Endothelial cell of umbilical vein (primary cell): ENCODE measurements at regions not wholly inside any gene's neighbourhood (a gene's known extent, or its start where the extent isn't known, plus 50 kb on each side); places are given as distances from the start of the nearest gene placed in this dataset.

ENCODE experiments used
- EZH2 ChIP-seq: IDR thresholded peaks from 2 replicates; pipeline ENCODE4 v1.6.1; 2012; ENCODE audit warnings: borderline replicate concordance, low read depth, mild to moderate bottlenecking, moderate library complexity, low read length, inconsistent platforms; ENCODE audit not compliant: severe bottlenecking
- GATA2 ChIP-seq: IDR thresholded peaks from 2 replicates; pipeline ENCODE4 v1.7.0; 2011; ENCODE audit warnings: low read depth, mild to moderate bottlenecking, moderate library complexity, mixed read lengths, low read length; ENCODE audit not compliant: insufficient read length, insufficient read depth
- JUN ChIP-seq: IDR thresholded peaks from 2 replicates; pipeline ENCODE4 v1.6.1; 2011; ENCODE audit warnings: borderline replicate concordance, low read depth; ENCODE audit not compliant: insufficient read length, insufficient read depth
- POLR2A ChIP-seq: IDR thresholded peaks from 2 replicates; pipeline ENCODE4 v1.6.1; 2012; ENCODE audit warnings: low read depth, mild to moderate bottlenecking, control low read depth, low read length
- POLR2AphosphoS5 ChIP-seq: IDR thresholded peaks from 2 replicates; pipeline ENCODE4 v1.6.1; 2012; ENCODE audit warnings: low read depth, mild to moderate bottlenecking, control low read depth, low read length, moderate library complexity; ENCODE audit not compliant: insufficient read depth
- TF ChIP-seq, protein P1 (sequence below), 2 donors: IDR thresholded peaks; 1 replicate in 1 of 2; 2 replicates in 1 of 2; pipeline ENCODE4 v1.5.1; 2011; ENCODE audit warnings: low read length in 2 of 2, mild to moderate bottlenecking in 2 of 2, moderate library complexity in 2 of 2, control low read depth in 1 of 2, inconsistent platforms in 1 of 2, low read depth in 1 of 2; ENCODE audit not compliant: insufficient read depth in 1 of 2; ENCODE audit errors: extremely low read depth in 1 of 2
- TF ChIP-seq, protein P2 (sequence below): IDR thresholded peaks from 2 replicates; pipeline ENCODE4 v1.6.1; 2011; ENCODE audit not compliant: insufficient read depth, insufficient read length

DNA sequence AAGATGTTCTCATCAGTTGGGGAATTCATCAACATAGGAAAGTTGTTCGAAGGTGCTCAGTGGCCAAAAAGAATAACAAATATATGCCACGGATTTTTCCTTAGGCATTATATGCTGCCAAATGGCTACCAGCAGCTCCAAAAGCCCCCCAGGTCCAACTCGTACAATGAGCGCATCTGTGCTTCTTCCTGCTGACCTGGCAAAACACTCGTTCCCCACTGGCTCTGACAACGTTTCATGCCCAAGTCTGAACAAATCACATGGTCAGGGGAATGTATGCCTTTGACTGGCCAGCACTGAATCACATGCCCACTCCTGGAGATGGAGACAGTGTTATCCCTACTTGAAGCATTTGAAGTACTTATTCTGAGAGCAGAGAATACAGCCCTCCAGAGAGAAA, 59.9 kb upstream of the SPP1 start:
- TF ChIP-seq, protein P1, sequence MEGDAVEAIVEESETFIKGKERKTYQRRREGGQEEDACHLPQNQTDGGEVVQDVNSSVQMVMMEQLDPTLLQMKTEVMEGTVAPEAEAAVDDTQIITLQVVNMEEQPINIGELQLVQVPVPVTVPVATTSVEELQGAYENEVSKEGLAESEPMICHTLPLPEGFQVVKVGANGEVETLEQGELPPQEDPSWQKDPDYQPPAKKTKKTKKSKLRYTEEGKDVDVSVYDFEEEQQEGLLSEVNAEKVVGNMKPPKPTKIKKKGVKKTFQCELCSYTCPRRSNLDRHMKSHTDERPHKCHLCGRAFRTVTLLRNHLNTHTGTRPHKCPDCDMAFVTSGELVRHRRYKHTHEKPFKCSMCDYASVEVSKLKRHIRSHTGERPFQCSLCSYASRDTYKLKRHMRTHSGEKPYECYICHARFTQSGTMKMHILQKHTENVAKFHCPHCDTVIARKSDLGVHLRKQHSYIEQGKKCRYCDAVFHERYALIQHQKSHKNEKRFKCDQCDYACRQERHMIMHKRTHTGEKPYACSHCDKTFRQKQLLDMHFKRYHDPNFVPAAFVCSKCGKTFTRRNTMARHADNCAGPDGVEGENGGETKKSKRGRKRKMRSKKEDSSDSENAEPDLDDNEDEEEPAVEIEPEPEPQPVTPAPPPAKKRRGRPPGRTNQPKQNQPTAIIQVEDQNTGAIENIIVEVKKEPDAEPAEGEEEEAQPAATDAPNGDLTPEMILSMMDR (IDR thresholded peaks at IDR 0.05; ENCODE audit: extremely low read depth in 1 of 2, insufficient read depth in 1 of 2, low read depth in 1 of 2, low read length in 2 of 2): no peak
- TF ChIP-seq EZH2 (no peak), POLR2AphosphoS5 (no peak), GATA2 (no peak), POLR2A (no peak), JUN (no peak)
- TF ChIP-seq, protein P2, sequence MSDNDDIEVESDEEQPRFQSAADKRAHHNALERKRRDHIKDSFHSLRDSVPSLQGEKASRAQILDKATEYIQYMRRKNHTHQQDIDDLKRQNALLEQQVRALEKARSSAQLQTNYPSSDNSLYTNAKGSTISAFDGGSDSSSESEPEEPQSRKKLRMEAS: no peak
